ENCODE measurements at regions not wholly inside any gene's neighbourhood (a gene's known extent, or its start where the extent isn't known, plus 50 kb on each side); places are given as distances from the start of the nearest gene placed in this dataset.

- Histone ChIP-seq H3F3A (ENCODE audit: insufficient read depth, low read length) (no peaks in the 10 kb centered on the region), H3K27ac (ENCODE audit: low read depth, low read length, poor library complexity, severe bottlenecking) (no peak overlapping the region), H3K9ac (ENCODE audit: low read length) (no peak overlapping the region), H3K9me3 (ENCODE audit: low read length) (no peaks in the 10 kb centered on the region), H3K36me3 (ENCODE audit: insufficient read depth, low read length) (no peaks in the 10 kb centered on the region), H2AFZ (ENCODE audit: low read length) (no peak overlapping the region), H3K4me2 (ENCODE audit: low read length) (no peak overlapping the region), H3K79me2 (ENCODE audit: insufficient read depth, low read length) (no peaks in the 10 kb centered on the region), H3K27me3 (ENCODE audit: insufficient read depth, low read length) (no peaks in the 10 kb centered on the region), H3K4me1 (ENCODE audit: insufficient read depth, low read length, severe bottlenecking) (no peaks in the 10 kb centered on the region), H3K9me2 (ENCODE audit: low read depth, low read length) (no peaks in the 10 kb centered on the region), H3K4me3 (ENCODE audit: low read depth, low read length, poor library complexity, severe bottlenecking) (no peak overlapping the region), H4K20me1 (ENCODE audit: insufficient read depth, low read length) (no peaks in the 10 kb centered on the region)
- TF ChIP-seq CTCF (IDR thresholded peaks at IDR 0.05; ENCODE audit: low read length) (no peak), EZH2 (IDR thresholded peaks at IDR 0.05; ENCODE audit: borderline replicate concordance, low read length) (no peak)
These were observed 1311.5 kb upstream of the GJE1 start for GRCh38 chr6:140821196-140821595.

- no peaks in the 10 kb centered on the region for H3K9me2 ChIP-seq (ENCODE audit: low read depth, low read length)
- H3F3A ChIP-seq (ENCODE audit: insufficient read depth, low read length): no peaks in the 10 kb centered on the region
- H3K9ac ChIP-seq (ENCODE audit: low read length): no peak overlapping the region
- no peaks in the 10 kb centered on the region for H3K79me2 ChIP-seq (ENCODE audit: insufficient read depth, low read length)
- H3K27me3 ChIP-seq (ENCODE audit: insufficient read depth, low read length): no peaks in the 10 kb centered on the region
- H3K4me1 ChIP-seq (ENCODE audit: insufficient read depth, low read length, severe bottlenecking): no peaks in the 10 kb centered on the region
- H3K27ac ChIP-seq (ENCODE audit: low read depth, low read length, poor library complexity, severe bottlenecking): no peak overlapping the region
- TF ChIP-seq CTCF (IDR thresholded peaks at IDR 0.05; ENCODE audit: low read length) (no peak), EZH2 (IDR thresholded peaks at IDR 0.05; ENCODE audit: borderline replicate concordance, low read length) (no peak)
- H3K4me2 ChIP-seq (ENCODE audit: low read length): no peak overlapping the region
- H2AFZ ChIP-seq (ENCODE audit: low read length): no peak overlapping the region; the same call in 1 of the 2 replicates
- no peaks in the 10 kb centered on the region for H3K9me3 ChIP-seq (ENCODE audit: low read length)
- no peaks in the 10 kb centered on the region for H3K36me3 ChIP-seq (ENCODE audit: insufficient read depth, low read length)
- no peak overlapping the region for H3K4me3 ChIP-seq (ENCODE audit: low read depth, low read length, poor library complexity, severe bottlenecking)
- no peaks in the 10 kb centered on the region for H4K20me1 ChIP-seq (ENCODE audit: insufficient read depth, low read length)
These were observed 1315.5 kb upstream of the GJE1 start for GRCh38 chr6:140817176-140817575.

GRCh38 chr6:140816681-140817080 is 1316.0 kb upstream of the GJE1 start:
- no peak overlapping the region for H2AFZ ChIP-seq (ENCODE audit: low read length)
- no peak overlapping the region for H3K4me3 ChIP-seq (ENCODE audit: low read depth, low read length, poor library complexity, severe bottlenecking)
- no peaks in the 10 kb centered on the region for H3K27me3 ChIP-seq (ENCODE audit: insufficient read depth, low read length)
- no peaks in the 10 kb centered on the region for H3F3A ChIP-seq (ENCODE audit: insufficient read depth, low read length)
- H3K79me2 ChIP-seq (ENCODE audit: insufficient read depth, low read length): no peaks in the 10 kb centered on the region
- H3K27ac ChIP-seq (ENCODE audit: low read depth, low read length, poor library complexity, severe bottlenecking): no peak overlapping the region
- no peaks in the 10 kb centered on the region for H3K9me3 ChIP-seq (ENCODE audit: low read length)
- H4K20me1 ChIP-seq (ENCODE audit: insufficient read depth, low read length): no peaks in the 10 kb centered on the region
- no peaks in the 10 kb centered on the region for H3K4me1 ChIP-seq (ENCODE audit: insufficient read depth, low read length, severe bottlenecking)
- TF ChIP-seq CTCF (IDR thresholded peaks at IDR 0.05; ENCODE audit: low read length) (no peak), EZH2 (IDR thresholded peaks at IDR 0.05; ENCODE audit: borderline replicate concordance, low read length) (no peak)
- H3K4me2 ChIP-seq (ENCODE audit: low read length): no peak overlapping the region
- H3K9ac ChIP-seq (ENCODE audit: low read length): no peak overlapping the region
- H3K9me2 ChIP-seq (ENCODE audit: low read depth, low read length): no peaks in the 10 kb centered on the region
- no peaks in the 10 kb centered on the region for H3K36me3 ChIP-seq (ENCODE audit: insufficient read depth, low read length)
